ENCODE measurements at regions not wholly inside any gene's neighbourhood (a gene's known extent, or its start where the extent isn't known, plus 50 kb on each side); places are given as distances from the start of the nearest gene placed in this dataset.
"Not testable (repeated sequence)": the region's sequence is repeated elsewhere in the genome, so short reads cannot be mapped to it uniquely, and the experiment has no call there.

GRCh38 chr6:67802771-67803170, 832.3 kb upstream of the ADGRB3 start:
- H3K9me3 ChIP-seq (ENCODE audit: insufficient read depth, low read depth), result no peaks in the 10 kb centered on the region
- H3K27me3 ChIP-seq (ENCODE audit: insufficient read depth, low read depth), result no peaks in the 10 kb centered on the region
- DNase-seq, result no peak
- no peak for TF ChIP-seq EZH2 (IDR thresholded peaks at IDR 0.05; ENCODE audit: low read depth)
- TF ChIP-seq CTCF (conservative IDR thresholded peaks at IDR 0.05), result no peak
- no peaks in the 10 kb centered on the region for H3K9me2 ChIP-seq (ENCODE audit: insufficient read depth)
- ChIA-PET CTCF (no interaction called here), POLR2A (ENCODE audit: unreplicated experiment) (no interaction called here)
- no peak overlapping the region for H3K27ac ChIP-seq
- no peak overlapping the region for H3K4me3 ChIP-seq
- no peaks in the 10 kb centered on the region for H3K4me1 ChIP-seq (replicated peaks; ENCODE audit: insufficient read depth)
- no peak overlapping the region for H3K4me2 ChIP-seq
- no TSS peak for BruUV-seq (replicated peaks)
- H4K20me1 ChIP-seq (ENCODE audit: insufficient read depth), result no peaks in the 10 kb centered on the region
- no peak overlapping the region for H2AFZ ChIP-seq
- no peaks in the 10 kb centered on the region for H3K79me2 ChIP-seq (ENCODE audit: low read depth)
- H3F3A ChIP-seq (ENCODE audit: insufficient read depth, low read depth), result no peaks in the 10 kb centered on the region
- intact Hi-C loops (cut with micrococcal nuclease; ENCODE audit: unreplicated experiment), result no loop called here
- H3K36me3 ChIP-seq (ENCODE audit: low read depth), result no peaks in the 10 kb centered on the region

GRCh38 chr6:67792996-67793395, 842.1 kb upstream of the ADGRB3 start:
- BruUV-seq (replicated peaks), result no TSS peak
- H3K79me2 ChIP-seq (ENCODE audit: low read depth), result no peaks in the 10 kb centered on the region
- no peak for DNase-seq
- no peaks in the 10 kb centered on the region for H3K4me1 ChIP-seq (replicated peaks; ENCODE audit: insufficient read depth)
- no peaks in the 10 kb centered on the region for H3K9me2 ChIP-seq (ENCODE audit: insufficient read depth)
- no peaks in the 10 kb centered on the region for H3F3A ChIP-seq (ENCODE audit: insufficient read depth, low read depth)
- intact Hi-C loops (cut with micrococcal nuclease; ENCODE audit: unreplicated experiment), result no loop called here
- ChIA-PET POLR2A (ENCODE audit: unreplicated experiment) (no interaction called here), CTCF (no interaction called here)
- no peaks in the 10 kb centered on the region for H3K9me3 ChIP-seq (ENCODE audit: insufficient read depth, low read depth)
- TF ChIP-seq EZH2 (IDR thresholded peaks at IDR 0.05; ENCODE audit: low read depth) (no peak), CTCF (conservative IDR thresholded peaks at IDR 0.05) (no peak)
- no peak overlapping the region for H3K4me2 ChIP-seq
- H3K4me3 ChIP-seq, result no peak overlapping the region
- no peaks in the 10 kb centered on the region for H3K27me3 ChIP-seq (ENCODE audit: insufficient read depth, low read depth)
- H3K36me3 ChIP-seq (ENCODE audit: low read depth), result no peaks in the 10 kb centered on the region
- H2AFZ ChIP-seq, result no peak overlapping the region
- H4K20me1 ChIP-seq (ENCODE audit: insufficient read depth), result no peaks in the 10 kb centered on the region
- no peak overlapping the region for H3K27ac ChIP-seq

- POLR2A ChIA-PET (ENCODE audit: unreplicated experiment), result no interaction called here
- no peaks in the 10 kb centered on the region for H4K20me1 ChIP-seq (ENCODE audit: insufficient read depth)
- H2AFZ ChIP-seq, result no peak overlapping the region
- no peaks in the 10 kb centered on the region for H3K36me3 ChIP-seq (ENCODE audit: low read depth)
- H3K27ac ChIP-seq, result no peak overlapping the region
- H3K4me2 ChIP-seq, result no peak overlapping the region
- H3K9me3 ChIP-seq (ENCODE audit: insufficient read depth, low read depth), result no peaks in the 10 kb centered on the region
- DNase-seq, result no peak
- CTCF ChIA-PET, result no interaction called here
- no peaks in the 10 kb centered on the region for H3K4me1 ChIP-seq (replicated peaks; ENCODE audit: insufficient read depth)
- H3K9me2 ChIP-seq (ENCODE audit: insufficient read depth), result no peaks in the 10 kb centered on the region
- TF ChIP-seq CTCF (conservative IDR thresholded peaks at IDR 0.05) (no peak), EZH2 (IDR thresholded peaks at IDR 0.05; ENCODE audit: low read depth) (no peak)
- no TSS peak for BruUV-seq (replicated peaks)
- no peak overlapping the region for H3K4me3 ChIP-seq
- H3F3A ChIP-seq (ENCODE audit: insufficient read depth, low read depth), result no peaks in the 10 kb centered on the region
- intact Hi-C loops (cut with micrococcal nuclease; ENCODE audit: unreplicated experiment), result no loop called here
- H3K27me3 ChIP-seq (ENCODE audit: insufficient read depth, low read depth), result no peaks in the 10 kb centered on the region
- no peaks in the 10 kb centered on the region for H3K79me2 ChIP-seq (ENCODE audit: low read depth)
Measured at GRCh38 chr6:67790569-67790968, 844.5 kb upstream of the ADGRB3 start.

- H3K4me1 ChIP-seq (replicated peaks; ENCODE audit: insufficient read depth); H4K20me1 ChIP-seq (ENCODE audit: insufficient read depth); H3F3A ChIP-seq (ENCODE audit: insufficient read depth, low read depth); H3K4me2 ChIP-seq; BruUV-seq (replicated peaks); H3K27me3 ChIP-seq (ENCODE audit: insufficient read depth, low read depth); H3K79me2 ChIP-seq (ENCODE audit: low read depth); H3K4me3 ChIP-seq; H2AFZ ChIP-seq; CTCF ChIA-PET; POLR2A ChIA-PET (ENCODE audit: unreplicated experiment); H3K9me2 ChIP-seq (ENCODE audit: insufficient read depth); H3K9me3 ChIP-seq (ENCODE audit: insufficient read depth, low read depth); H3K27ac ChIP-seq; H3K36me3 ChIP-seq (ENCODE audit: low read depth); intact Hi-C loops (cut with micrococcal nuclease; ENCODE audit: unreplicated experiment); DNase-seq: not testable (repeated sequence)
Measured at GRCh38 chr6:67787119-67787518, 848.0 kb upstream of the ADGRB3 start.

Data from PC-9 (cell line).